ENCODE measurements at regions not wholly inside any gene's neighbourhood (a gene's known extent, or its start where the extent isn't known, plus 50 kb on each side); places are given as distances from the start of the nearest gene placed in this dataset.

DNA sequence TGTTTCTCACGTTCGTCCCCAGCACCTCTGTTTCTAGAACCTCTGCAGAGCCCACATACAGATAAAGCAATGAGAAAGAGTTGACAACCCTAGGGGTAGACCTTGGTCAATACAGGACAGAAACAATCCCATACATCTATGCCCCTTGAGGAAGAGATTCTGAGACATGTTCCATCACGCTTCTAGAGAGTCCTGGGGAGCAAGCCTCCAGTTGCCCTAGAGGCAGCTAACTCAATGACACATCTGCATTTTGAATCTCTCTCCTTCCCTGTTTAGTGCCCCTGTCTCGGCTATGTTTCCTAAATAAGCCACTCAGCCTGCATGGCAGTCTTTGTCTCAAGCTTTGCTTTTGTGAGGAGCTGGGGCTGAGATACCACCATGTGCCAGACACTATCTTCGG is 435.3 kb downstream of the CD83 start:
- Histone ChIP-seq H3K27ac (ENCODE audit: low read depth, low read length) (no peak overlapping the region), H3K9me2 (replicated peaks; ENCODE audit: insufficient read depth, low read length) (no peaks in the 10 kb centered on the region), H3K9ac (ENCODE audit: low read length) (no peak overlapping the region), H3K4me2 (ENCODE audit: low read depth, low read length, poor library complexity, severe bottlenecking) (no peak overlapping the region), H3K4me3 (ENCODE audit: insufficient read depth, low read length, poor library complexity, severe bottlenecking) (no peak overlapping the region), H3K36me3 (ENCODE audit: low read length) (no peaks in the 10 kb centered on the region), H4K20me1 (ENCODE audit: low read depth, low read length) (no peaks in the 10 kb centered on the region), H3K27me3 (ENCODE audit: low read length) (no peaks in the 10 kb centered on the region), H3F3A (ENCODE audit: insufficient read depth) (no peaks in the 10 kb centered on the region), H3K79me2 (ENCODE audit: insufficient read depth, low read length) (no peaks in the 10 kb centered on the region), H2AFZ (ENCODE audit: low read depth, low read length, severe bottlenecking) (no peak overlapping the region), H3K9me3 (ENCODE audit: insufficient read depth, low read length) (no peaks in the 10 kb centered on the region)
- no peak for TF ChIP-seq CTCF (IDR thresholded peaks at IDR 0.05; ENCODE audit: insufficient read depth, low read length, poor library complexity, severe bottlenecking)
- no peak for TF ChIP-seq EZH2phosphoT487 (conservative IDR thresholded peaks at IDR 0.05; ENCODE audit: low read length)

DNA sequence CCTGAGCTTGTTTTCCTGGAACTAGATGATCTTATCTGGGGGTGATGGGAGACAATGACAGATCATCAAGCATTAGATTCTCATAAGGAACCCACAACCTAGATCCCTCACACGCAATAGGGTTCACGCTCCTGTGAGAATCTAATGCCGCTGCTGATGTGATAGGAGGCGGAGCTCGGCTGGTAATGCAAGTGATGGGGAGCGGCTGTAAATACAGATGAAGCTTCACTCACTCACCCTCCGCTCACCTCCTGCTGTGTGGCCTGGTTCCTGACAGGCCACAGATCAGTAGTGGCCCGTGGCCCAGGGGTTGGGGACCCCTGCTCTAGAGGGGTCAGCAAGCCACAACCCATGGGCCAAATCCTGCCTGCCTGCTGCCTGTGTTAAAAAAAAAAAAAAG is 435.9 kb downstream of the CD83 start:
- no peak overlapping the region for H2AFZ ChIP-seq (ENCODE audit: low read depth, low read length, severe bottlenecking)
- H3K4me2 ChIP-seq (ENCODE audit: low read depth, low read length, poor library complexity, severe bottlenecking) = no peak overlapping the region
- H3K9me3 ChIP-seq (ENCODE audit: insufficient read depth, low read length) = no peaks in the 10 kb centered on the region
- no peak overlapping the region for H3K27ac ChIP-seq (ENCODE audit: low read depth, low read length)
- no peak overlapping the region for H3K9ac ChIP-seq (ENCODE audit: low read length)
- H3K27me3 ChIP-seq (ENCODE audit: low read length) = no peaks in the 10 kb centered on the region
- H3K79me2 ChIP-seq (ENCODE audit: insufficient read depth, low read length) = no peaks in the 10 kb centered on the region
- TF ChIP-seq EZH2phosphoT487 (conservative IDR thresholded peaks at IDR 0.05; ENCODE audit: low read length) (no peak), CTCF (IDR thresholded peaks at IDR 0.05; ENCODE audit: insufficient read depth, low read length, poor library complexity, severe bottlenecking) (no peak)
- no peaks in the 10 kb centered on the region for H4K20me1 ChIP-seq (ENCODE audit: low read depth, low read length)
- H3F3A ChIP-seq (ENCODE audit: insufficient read depth) = no peaks in the 10 kb centered on the region
- H3K9me2 ChIP-seq (replicated peaks; ENCODE audit: insufficient read depth, low read length) = no peaks in the 10 kb centered on the region
- no peaks in the 10 kb centered on the region for H3K36me3 ChIP-seq (ENCODE audit: low read length)
- H3K4me3 ChIP-seq (ENCODE audit: insufficient read depth, low read length, poor library complexity, severe bottlenecking) = no peak overlapping the region

GRCh38 chr6:14555804-14556203 is 438.2 kb downstream of the CD83 start:
- no peaks in the 10 kb centered on the region for H3K27me3 ChIP-seq (ENCODE audit: low read length)
- no peaks in the 10 kb centered on the region for H3K79me2 ChIP-seq (ENCODE audit: insufficient read depth, low read length)
- TF ChIP-seq CTCF (IDR thresholded peaks at IDR 0.05; ENCODE audit: insufficient read depth, low read length, poor library complexity, severe bottlenecking) (no peak), EZH2phosphoT487 (conservative IDR thresholded peaks at IDR 0.05; ENCODE audit: low read length) (no peak)
- H3K36me3 ChIP-seq (ENCODE audit: low read length) = no peaks in the 10 kb centered on the region
- no peak overlapping the region for H3K27ac ChIP-seq (ENCODE audit: low read depth, low read length)
- H3K4me3 ChIP-seq (ENCODE audit: insufficient read depth, low read length, poor library complexity, severe bottlenecking) = no peak overlapping the region
- no peak overlapping the region for H2AFZ ChIP-seq (ENCODE audit: low read depth, low read length, severe bottlenecking)
- H3K9me3 ChIP-seq (ENCODE audit: insufficient read depth, low read length) = no peaks in the 10 kb centered on the region
- H3K4me2 ChIP-seq (ENCODE audit: low read depth, low read length, poor library complexity, severe bottlenecking) = no peak overlapping the region
- H3F3A ChIP-seq (ENCODE audit: insufficient read depth) = no peaks in the 10 kb centered on the region
- H4K20me1 ChIP-seq (ENCODE audit: low read depth, low read length) = no peaks in the 10 kb centered on the region
- H3K9me2 ChIP-seq (replicated peaks; ENCODE audit: insufficient read depth, low read length) = no peaks in the 10 kb centered on the region
- no peak overlapping the region for H3K9ac ChIP-seq (ENCODE audit: low read length)
